ENCODE measurements at regions not wholly inside any gene's neighbourhood (a gene's known extent, or its start where the extent isn't known, plus 50 kb on each side); places are given as distances from the start of the nearest gene placed in this dataset.

GRCh38 chr2:146203064-146203624, 1641.7 kb upstream of the ACVR2A start:
- CTCF ChIA-PET, result no interaction called here
- H3K9me2 ChIP-seq (replicated peaks; ENCODE audit: low read length), result no peaks in the 10 kb centered on the region
- no peaks in the 10 kb centered on the region for H3F3A ChIP-seq (ENCODE audit: low read length, unreplicated experiment)
- no peak overlapping the region for H3K4me3 ChIP-seq (ENCODE audit: low read length)
- BruUV-seq (replicated peaks), result no TSS peak
- POLR2A ChIA-PET (ENCODE audit: unreplicated experiment), result no interaction called here
- ATAC-seq (no peak), DNase-seq (no peak)
- H4K20me1 ChIP-seq (ENCODE audit: low read length), result no peaks in the 10 kb centered on the region
- no peaks in the 10 kb centered on the region for H3K36me3 ChIP-seq (ENCODE audit: low read depth, low read length)
- H2AFZ ChIP-seq (ENCODE audit: low read length), result no peak overlapping the region
- no peaks in the 10 kb centered on the region for H3K4me1 ChIP-seq (ENCODE audit: insufficient read depth, low read length)
- no peak overlapping the region for H3K4me2 ChIP-seq (ENCODE audit: low read length)
- H3K27ac ChIP-seq (ENCODE audit: low read length), result no peak overlapping the region
- no peak for TF ChIP-seq CTCF (conservative IDR thresholded peaks at IDR 0.05; ENCODE audit: low read depth, low read length)
- no peak for TF ChIP-seq EZH2phosphoT487 (IDR thresholded peaks at IDR 0.05; ENCODE audit: borderline replicate concordance, low read length)
- no peak for TF ChIP-seq EZH2 (IDR thresholded peaks at IDR 0.05; ENCODE audit: low read length, unreplicated experiment)
- intact Hi-C loops (cut with micrococcal nuclease), result no loop called here
- H3K9me3 ChIP-seq (ENCODE audit: low read length), result no peaks in the 10 kb centered on the region
- H3K9ac ChIP-seq (ENCODE audit: low read length), result no peak overlapping the region
- no peaks in the 10 kb centered on the region for H3K79me2 ChIP-seq (ENCODE audit: low read length)
- no peaks in the 10 kb centered on the region for H3K27me3 ChIP-seq (ENCODE audit: low read length)

DNA sequence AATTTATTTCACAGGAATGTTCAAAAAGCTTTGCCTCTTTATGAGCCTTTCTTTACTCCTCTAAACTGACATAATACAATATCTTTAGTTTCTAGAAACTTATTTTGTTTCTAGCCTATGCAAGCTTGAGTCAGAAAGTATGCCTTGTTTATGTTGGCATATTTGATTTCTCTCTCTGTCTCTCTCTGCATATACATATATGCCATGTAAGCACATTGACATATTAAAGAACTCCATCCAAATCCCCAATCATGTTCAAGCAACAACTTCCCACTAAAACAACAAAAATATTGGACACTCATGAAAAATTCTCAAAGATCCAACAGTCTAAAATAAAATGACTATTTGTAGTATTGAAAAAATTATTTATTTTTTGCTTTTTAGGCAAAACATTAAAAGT, 1651.2 kb upstream of the ACVR2A start:
- H2AFZ ChIP-seq (ENCODE audit: low read length), result no peak overlapping the region
- POLR2A ChIA-PET (ENCODE audit: unreplicated experiment), result no interaction called here

More for the DNA sequence above, 1651.2 kb upstream of the ACVR2A start:
- no peak for DNase-seq
- Histone ChIP-seq H3F3A (ENCODE audit: low read length, unreplicated experiment) (no peaks in the 10 kb centered on the region), H3K27me3 (ENCODE audit: low read length) (no peaks in the 10 kb centered on the region), H3K9me3 (ENCODE audit: low read length) (no peaks in the 10 kb centered on the region), H4K20me1 (ENCODE audit: low read length) (no peaks in the 10 kb centered on the region), H3K4me2 (ENCODE audit: low read length) (no peak overlapping the region), H3K27ac (ENCODE audit: low read length) (no peak overlapping the region), H3K9ac (ENCODE audit: low read length) (no peak overlapping the region), H3K36me3 (ENCODE audit: low read depth, low read length) (no peaks in the 10 kb centered on the region), H3K79me2 (ENCODE audit: low read length) (no peaks in the 10 kb centered on the region), H3K4me3 (ENCODE audit: low read length) (no peak overlapping the region), H3K4me1 (ENCODE audit: insufficient read depth, low read length) (no peaks in the 10 kb centered on the region), H3K9me2 (replicated peaks; ENCODE audit: low read length) (no peaks in the 10 kb centered on the region)
- no TSS peak for BruUV-seq (replicated peaks)
- ATAC-seq, result no peak
- CTCF ChIA-PET, result no interaction called here
- intact Hi-C loops (cut with micrococcal nuclease), result no loop called here
- TF ChIP-seq EZH2 (IDR thresholded peaks at IDR 0.05; ENCODE audit: low read length, unreplicated experiment) (no peak), EZH2phosphoT487 (IDR thresholded peaks at IDR 0.05; ENCODE audit: borderline replicate concordance, low read length) (no peak), CTCF (conservative IDR thresholded peaks at IDR 0.05; ENCODE audit: low read depth, low read length) (no peak)

Measured in PC-3 (cell line).